Right kidney (tissue), 1 donor: ENCODE measurements at regions not wholly inside any gene's neighbourhood (a gene's known extent, or its start where the extent isn't known, plus 50 kb on each side); places are given as distances from the start of the nearest gene placed in this dataset.

Source experiments
- DNase-seq: peaks from one replicate; pipeline ENCODE4 v3.0.0-alpha.2; 2016

- no peak for DNase-seq
Observed at GRCh38 chr18:78664048-78664447, 315.6 kb upstream of the SALL3 start.

- no peak for DNase-seq
Observed at GRCh38 chr18:78664848-78665247, 314.8 kb upstream of the SALL3 start.

DNA sequence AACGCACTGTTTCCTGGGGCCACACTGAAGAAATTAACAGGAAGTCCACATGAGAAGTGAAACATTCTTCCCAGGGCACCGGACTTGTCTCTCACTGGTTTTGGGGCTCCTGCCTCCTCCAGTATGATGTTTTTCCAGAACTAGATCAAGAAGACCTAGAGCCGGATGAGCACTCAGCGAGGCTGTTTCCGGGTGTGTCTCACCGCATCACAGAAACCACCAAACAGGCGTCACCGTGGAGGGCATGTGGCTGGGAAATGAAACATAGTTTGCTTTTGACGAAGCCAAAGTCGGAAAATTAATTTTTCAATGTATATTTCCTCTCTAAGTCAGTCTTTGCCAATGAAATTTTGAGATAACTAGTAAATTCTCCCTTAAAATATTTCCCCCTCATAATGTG, 314.0 kb upstream of the SALL3 start:
- no peak for DNase-seq

DNA sequence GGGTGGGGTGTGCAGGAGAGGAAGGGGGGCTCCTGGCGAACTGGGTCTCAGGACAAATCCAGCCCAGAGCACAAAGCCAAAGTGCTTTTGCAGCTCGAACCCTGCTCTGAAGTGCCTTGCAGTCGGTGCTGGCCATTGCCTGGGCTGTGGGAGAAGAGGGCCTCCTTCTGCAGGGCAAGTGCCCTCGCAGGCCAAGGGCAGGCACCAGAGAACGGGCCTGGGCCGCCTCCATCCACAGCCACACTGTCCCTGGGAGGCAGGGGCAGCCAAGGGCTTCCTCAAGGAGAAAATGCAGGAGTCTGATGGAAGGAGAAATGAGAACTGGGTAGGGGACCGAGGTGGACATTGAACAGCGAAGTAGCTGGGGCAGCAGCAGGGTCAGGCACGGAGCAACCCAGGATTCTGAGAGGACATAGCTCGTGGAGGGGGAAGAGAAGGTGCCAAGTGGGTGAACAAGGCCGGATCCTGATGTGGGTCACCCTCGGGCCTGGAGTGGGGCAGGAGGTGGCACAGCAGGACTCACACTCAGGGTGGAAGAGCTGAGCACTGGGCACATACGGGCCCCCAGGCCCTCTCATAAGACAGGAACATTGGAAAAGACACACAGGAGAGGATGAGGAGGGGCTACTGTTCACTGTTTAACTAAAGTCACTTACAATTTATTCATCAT, 312.8 kb upstream of the SALL3 start:
- no peak for DNase-seq

GRCh38 chr18:78670778-78671391, 308.7 kb upstream of the SALL3 start:
- no peak for DNase-seq

- DNase-seq = no peak
Observed at GRCh38 chr18:78671551-78671950, 308.1 kb upstream of the SALL3 start.

GRCh38 chr18:78672862-78673446, 306.7 kb upstream of the SALL3 start:
- DNase-seq = no peak

DNA sequence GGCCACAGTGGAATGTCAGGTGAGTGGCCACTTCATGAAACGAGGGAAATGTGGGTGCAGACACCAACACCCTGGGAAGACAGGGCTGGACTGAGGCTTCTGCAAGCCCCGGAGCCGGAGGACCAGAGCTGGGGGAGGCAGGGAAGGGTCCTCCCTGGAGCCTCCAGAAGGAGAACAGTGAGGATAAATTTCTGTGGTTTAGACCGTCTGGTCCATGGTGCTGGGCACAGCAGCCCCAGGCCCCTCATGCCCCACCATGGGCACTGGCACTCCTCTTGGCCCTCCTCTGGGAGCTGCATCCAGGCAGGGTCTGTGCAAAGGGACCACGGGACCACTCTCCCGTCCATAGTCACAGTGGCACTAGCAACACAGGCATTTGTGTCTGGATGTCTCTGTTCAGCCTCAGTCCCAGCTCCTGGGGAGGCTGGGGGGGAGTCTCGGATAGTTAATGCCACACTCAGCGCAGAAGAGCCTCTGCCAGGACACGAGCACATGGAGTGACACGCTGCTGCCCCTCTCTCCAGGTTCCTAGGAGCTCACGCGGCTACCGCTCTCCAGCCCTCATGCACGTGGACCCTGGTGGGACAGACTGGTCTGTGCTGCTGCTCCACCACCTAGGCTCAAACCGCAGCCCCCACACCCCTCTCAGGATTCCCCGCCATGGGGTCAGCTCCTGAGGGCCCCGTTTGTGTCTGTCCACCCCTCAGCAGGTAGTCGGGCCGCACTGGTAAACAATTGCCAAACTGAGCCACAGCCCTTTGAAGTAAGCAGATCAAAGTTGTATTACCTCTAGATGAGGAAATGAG, 305.9 kb upstream of the SALL3 start:
- DNase-seq = no peak

- DNase-seq = no peak
Observed at GRCh38 chr18:78675231-78675630, 304.4 kb upstream of the SALL3 start.

- DNase-seq = no peak
Observed at GRCh38 chr18:78676622-78677482, 302.8 kb upstream of the SALL3 start.

GRCh38 chr18:78677483-78678317, 301.9 kb upstream of the SALL3 start:
- no peak for DNase-seq

DNA sequence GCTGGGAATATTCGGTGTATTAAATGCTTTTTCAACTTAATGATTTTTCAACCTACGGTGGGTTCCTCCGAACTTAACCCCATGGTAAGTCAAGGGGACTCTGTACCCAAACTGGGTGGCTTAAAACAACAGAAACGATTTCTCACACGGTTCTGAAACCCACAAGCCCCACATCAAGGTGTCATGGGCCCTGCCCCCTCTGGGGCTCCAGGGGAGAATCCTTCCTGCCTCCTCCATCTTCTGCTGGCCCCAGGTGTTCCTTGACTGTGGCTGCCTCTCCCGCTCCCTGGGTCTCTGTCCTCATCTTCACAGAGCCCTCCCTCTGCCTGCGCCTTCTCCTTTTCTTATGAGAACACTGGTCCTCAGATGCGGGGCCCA, 301.3 kb upstream of the SALL3 start:
- DNase-seq = no peak

DNA sequence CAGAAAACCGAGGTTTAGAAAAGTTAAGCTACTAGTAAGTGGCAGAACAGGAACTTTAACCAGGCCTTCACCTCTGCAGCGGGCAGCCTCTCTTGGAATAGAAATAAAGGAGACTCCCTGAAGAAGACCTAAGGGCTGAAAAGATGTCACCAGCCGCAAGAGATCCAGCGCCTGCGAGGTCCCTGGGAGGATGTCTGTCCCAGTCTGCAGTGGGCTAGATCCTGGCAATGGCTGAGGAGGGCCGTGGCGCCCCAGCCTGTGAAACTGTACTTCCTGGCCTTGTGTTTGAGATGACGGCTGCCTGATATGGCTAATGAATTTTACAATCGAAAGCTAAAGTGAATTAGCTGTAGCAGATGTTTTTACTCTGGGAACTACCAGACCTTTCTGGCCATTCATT, 300.6 kb upstream of the SALL3 start:
- peak; percentile 15 for DNase-seq

DNA sequence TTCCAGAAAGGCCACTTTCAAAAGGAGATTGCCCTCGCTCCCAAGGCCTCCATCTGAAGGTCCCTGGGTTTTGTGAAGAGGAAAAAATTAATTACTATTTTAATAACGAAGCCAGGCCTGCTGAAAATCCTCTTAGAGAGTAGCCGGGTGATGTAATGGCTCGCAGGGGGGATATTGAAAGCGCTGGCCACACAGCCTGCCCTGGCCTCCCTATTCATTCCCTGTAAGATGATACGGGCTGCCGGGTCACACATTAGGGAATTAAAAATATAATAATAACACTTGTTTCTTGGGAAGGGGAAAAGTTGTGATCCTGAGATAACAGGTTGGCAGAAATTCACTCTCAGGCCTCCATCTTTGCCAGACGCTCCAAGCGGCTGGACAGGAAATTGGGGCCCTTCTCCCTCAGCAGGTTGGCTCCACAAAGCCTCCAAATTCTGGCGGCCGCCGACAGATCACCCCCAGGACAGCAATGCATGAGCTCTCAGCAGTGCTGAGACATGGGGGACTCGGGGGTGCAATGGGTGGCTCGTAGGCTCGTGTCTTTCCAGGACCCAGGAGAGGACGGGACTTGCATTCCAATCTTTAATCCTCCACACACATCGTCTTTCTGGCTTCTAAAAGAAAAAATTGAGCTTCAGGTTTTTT, 299.9 kb upstream of the SALL3 start:
- DNase-seq = no peak

DNA sequence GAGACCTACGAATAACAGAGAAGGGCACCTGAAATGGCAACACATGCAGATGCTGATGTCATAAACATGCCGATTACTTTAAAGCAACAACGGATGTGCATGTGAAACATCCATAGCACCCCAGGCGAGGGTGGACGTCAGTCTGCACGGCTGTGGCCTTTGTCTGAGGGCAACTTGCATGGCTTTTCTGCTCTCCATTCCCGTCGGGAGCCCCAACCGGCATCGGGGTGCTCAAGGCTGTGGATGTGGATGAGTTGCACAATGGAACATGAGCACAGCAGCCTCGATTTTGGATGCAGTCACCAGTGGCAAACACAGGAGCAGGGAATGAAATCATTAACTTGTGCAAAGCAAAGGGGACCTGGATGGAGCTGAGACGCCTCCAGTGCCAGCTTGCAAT, 298.2 kb upstream of the SALL3 start:
- no peak for DNase-seq

DNA sequence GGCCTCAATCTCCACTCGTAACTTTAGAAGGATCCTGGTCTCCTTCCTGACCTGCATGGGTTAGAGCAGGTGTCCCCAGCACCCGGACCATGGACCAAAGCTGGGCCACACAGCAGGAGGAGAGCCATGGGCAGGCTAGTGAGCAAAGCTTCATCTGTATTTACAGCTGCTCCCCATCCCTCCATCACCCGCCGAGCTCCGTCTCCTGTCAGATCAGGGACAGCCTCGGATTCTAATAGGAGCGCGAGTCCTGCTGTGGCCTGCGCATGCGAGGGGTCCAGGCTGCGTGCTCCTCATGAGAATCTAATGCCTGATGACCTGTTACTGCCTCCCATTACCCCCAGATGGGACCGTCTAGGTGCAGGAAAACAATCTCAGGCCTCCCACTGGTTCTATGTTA, 297.7 kb upstream of the SALL3 start:
- no peak for DNase-seq

- DNase-seq = no peak
Observed at GRCh38 chr18:78682716-78683115, 296.9 kb upstream of the SALL3 start.

DNA sequence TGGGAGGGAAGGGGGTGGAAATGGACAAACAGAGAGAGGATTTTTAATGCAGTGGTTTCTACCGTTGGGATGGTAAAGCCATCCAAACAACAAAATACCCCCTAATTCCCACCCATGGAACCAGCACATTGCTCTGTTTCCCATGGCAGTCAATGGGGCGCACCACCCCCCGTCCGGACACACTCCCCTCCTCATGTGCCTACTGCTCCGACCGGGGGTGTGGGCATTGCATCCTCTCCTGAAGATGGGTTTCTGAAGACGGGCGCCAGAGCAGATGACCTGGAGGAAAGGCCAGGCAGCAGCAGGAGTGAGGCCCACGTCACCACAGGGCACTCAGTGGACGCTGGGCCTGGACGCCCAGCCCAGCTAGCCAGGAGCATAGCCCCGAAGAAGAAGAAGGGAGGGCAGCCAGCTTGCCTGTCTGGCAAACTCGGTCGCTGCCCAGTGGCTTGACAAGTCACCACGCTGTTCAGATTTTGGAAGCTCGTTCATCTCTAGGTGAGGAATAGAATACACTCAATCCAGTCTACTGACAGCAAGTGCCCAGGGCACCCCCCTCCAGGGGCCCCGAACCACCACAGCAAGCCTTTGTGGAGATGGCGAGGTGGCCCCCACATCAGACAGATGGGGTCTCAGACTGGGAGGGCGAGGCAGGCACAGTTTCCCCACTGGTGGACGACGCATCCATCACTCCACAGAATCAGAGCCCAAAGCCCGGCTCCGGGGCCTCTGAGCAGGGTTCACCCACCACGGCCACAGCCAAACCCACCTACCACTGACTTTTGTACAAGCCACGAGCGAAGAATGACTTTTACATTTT, 296.2 kb upstream of the SALL3 start:
- DNase-seq = no peak

DNA sequence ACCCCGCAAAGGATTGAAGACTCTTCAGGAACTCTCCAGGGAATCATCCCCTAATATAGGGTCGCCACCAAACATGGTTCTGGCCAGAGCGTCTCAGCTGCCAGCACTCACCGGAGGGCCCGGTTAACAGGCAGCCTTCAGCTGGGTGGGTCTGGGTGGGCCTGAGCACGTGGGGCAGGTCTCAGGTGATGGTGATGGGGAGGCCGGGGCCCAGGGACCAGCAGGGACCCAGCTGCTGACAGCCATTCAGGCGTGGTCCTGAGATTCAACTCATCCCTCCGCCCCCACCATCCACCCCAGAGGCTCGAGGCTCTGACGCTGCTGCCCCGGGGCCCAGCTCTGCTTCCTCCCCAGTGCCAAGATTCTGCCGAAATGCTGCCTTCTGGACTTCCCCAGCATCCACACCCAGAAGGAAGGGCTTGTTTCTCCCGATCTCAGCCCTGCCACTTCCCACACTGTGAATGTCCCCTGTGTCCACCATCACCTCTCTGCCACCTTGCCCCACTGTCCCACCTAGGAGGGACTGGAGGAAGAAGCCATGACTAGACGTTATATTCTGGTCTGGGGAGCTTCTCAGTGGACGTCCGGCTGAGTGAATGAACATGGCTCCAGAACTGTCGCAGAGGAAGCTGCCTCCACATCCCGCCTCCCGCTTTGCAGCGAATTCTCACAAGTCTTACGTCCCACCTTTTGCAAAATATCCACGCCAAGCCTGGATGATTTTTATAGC, 294.2 kb upstream of the SALL3 start:
- no peak for DNase-seq
